IMR-90 (cell line): ENCODE measurements at regions not wholly inside any gene's neighbourhood (a gene's known extent, or its start where the extent isn't known, plus 50 kb on each side); places are given as distances from the start of the nearest gene placed in this dataset.

Experiments used
- ATAC-seq: fragments of 200-7000 bp; cut with Tn5 transposase; 2 replicates; pipeline ENCODE4 v1.9.1; 2020; ENCODE audit warnings: low read depth, mild to moderate bottlenecking, moderate library complexity
- BruUV-seq: library from RNA; stranded (reverse); fragments of 400-500 nt; replicated peaks from 2 replicates; lab custom pipeline; 2021; lab: Mats Ljungman, UMichigan
- CTCF ChIA-PET: fragments of 300-600 bp; formaldehyde crosslinking; extraction: SDS; loops from one replicate; lab custom pipeline; 2021; ENCODE audit warnings: antibody characterized with exemption; lab: Yijun Ruan, JAX
- POLR2A ChIA-PET: fragments of 300-600 bp; sonication (Branson Sonifier 250); formaldehyde crosslinking; loops from one replicate; lab custom pipeline; 2022; ENCODE audit warnings: antibody characterized with exemption; ENCODE audit not compliant: unreplicated experiment; lab: Charles Lee
- DNase-seq: peaks from one replicate; pipeline ENCODE4 v3.0.0; 2013
- H2AFZ ChIP-seq: replicated peaks from 2 replicates; pipeline ENCODE3; 2013; ENCODE audit warnings: low read length, mild to moderate bottlenecking; ENCODE audit not compliant: poor library complexity
- H2AK5ac ChIP-seq: 2 replicates; pipeline ENCODE4 v1.6.1; 2013; ENCODE audit warnings: low read depth, low read length, inconsistent platforms
- H2AK9ac ChIP-seq: replicated peaks from 2 replicates; pipeline ENCODE3; 2013; ENCODE audit warnings: mild to moderate bottlenecking, low read depth, low read length, moderate library complexity; ENCODE audit not compliant: poor library complexity
- H2BK120ac ChIP-seq: 2 replicates; pipeline ENCODE4 v1.6.1; 2013; ENCODE audit warnings: low read depth, low read length, inconsistent platforms
- H2BK15ac ChIP-seq: 3 replicates; pipeline ENCODE4 v1.6.1; 2013; ENCODE audit warnings: low read depth, low read length, inconsistent platforms
- H2BK20ac ChIP-seq: 2 replicates; pipeline ENCODE4 v1.6.1; 2013; ENCODE audit warnings: low read depth, mild to moderate bottlenecking, inconsistent platforms, low read length, moderate library complexity
- H2BK5ac ChIP-seq: 2 replicates; pipeline ENCODE4 v1.6.1; 2013; ENCODE audit warnings: mild to moderate bottlenecking, low read depth, low read length, inconsistent platforms; ENCODE audit not compliant: poor library complexity, severe bottlenecking
- H3K14ac ChIP-seq: replicated peaks from 2 replicates; pipeline ENCODE4 v1.6.1; 2013; ENCODE audit warnings: low read depth, low read length, inconsistent platforms
- H3K18ac ChIP-seq: 2 replicates; pipeline ENCODE4 v1.6.1; 2013; ENCODE audit warnings: low read depth, low read length, control low read depth
- H3K23ac ChIP-seq: 2 replicates; pipeline ENCODE4 v1.6.1; 2013; ENCODE audit warnings: low read depth, low read length, inconsistent platforms
- H3K27ac ChIP-seq: 2 replicates; pipeline ENCODE4 v1.5.1; 2013; ENCODE audit warnings: mild to moderate bottlenecking, control low read depth, low read length; ENCODE audit not compliant: insufficient read depth
- H3K27me3 ChIP-seq: 2 replicates; pipeline ENCODE4 v1.6.1; 2013; ENCODE audit warnings: low read length; ENCODE audit not compliant: control insufficient read depth, insufficient read depth
- H3K36me3 ChIP-seq: 2 replicates; pipeline ENCODE4 v1.6.1; 2013; ENCODE audit warnings: low read length, mixed read lengths; ENCODE audit not compliant: control insufficient read depth, insufficient read depth
- H3K4ac ChIP-seq: 2 replicates; pipeline ENCODE4 v1.6.1; 2013; ENCODE audit warnings: low read depth, low read length, inconsistent platforms
- H3K4me1 ChIP-seq: 2 replicates; pipeline ENCODE4 v1.6.1; 2013; ENCODE audit warnings: low read length, mixed read lengths; ENCODE audit not compliant: control insufficient read depth, insufficient read depth
- H3K4me2 ChIP-seq: 2 replicates; pipeline ENCODE4 v1.6.1; 2013; ENCODE audit warnings: low read depth, mild to moderate bottlenecking, control low read depth, low read length, moderate library complexity
- H3K4me3 ChIP-seq: 2 replicates; pipeline ENCODE4 v1.5.1; 2013; ENCODE audit warnings: low read depth, mild to moderate bottlenecking, control low read depth, low read length, moderate library complexity; ENCODE audit not compliant: insufficient read depth
- H3K56ac ChIP-seq: 2 replicates; pipeline ENCODE4 v1.6.1; 2013; ENCODE audit warnings: low read length, inconsistent platforms; ENCODE audit not compliant: insufficient read depth; ENCODE audit errors: extremely low read depth
- H3K79me1 ChIP-seq, 2 experiments: 2 replicates each; pipeline ENCODE4 v1.6.1; 2013; ENCODE audit warnings: low read length in 2 of 2, inconsistent platforms in 1 of 2, low read depth in 1 of 2
- H3K9ac ChIP-seq: 2 replicates; pipeline ENCODE4 v1.6.1; 2013; ENCODE audit warnings: low read depth, low read length, control low read depth
- H3K9me1 ChIP-seq: 2 replicates; pipeline ENCODE4 v1.6.1; 2013; ENCODE audit warnings: low read length, inconsistent platforms; ENCODE audit not compliant: insufficient read depth
- H3K9me3 ChIP-seq: 2 replicates; pipeline ENCODE4 v1.6.1; 2013; ENCODE audit warnings: low read length; ENCODE audit not compliant: control insufficient read depth, insufficient read depth
- H4K20me1 ChIP-seq: 2 replicates; pipeline ENCODE4 v1.6.1; 2013; ENCODE audit warnings: low read length, inconsistent platforms; ENCODE audit not compliant: insufficient read depth
- H4K5ac ChIP-seq: 2 replicates; pipeline ENCODE4 v1.6.1; 2013; ENCODE audit warnings: mild to moderate bottlenecking, low read depth, low read length, control low read depth
- H4K8ac ChIP-seq, 2 experiments: 2 replicates each; pipeline ENCODE4 v1.6.1; 2013; ENCODE audit warnings: low read depth in 2 of 2, low read length in 2 of 2, control low read depth in 1 of 2, inconsistent platforms in 1 of 2
- H4K91ac ChIP-seq: 2 replicates; pipeline ENCODE4 v1.6.1; 2013; ENCODE audit warnings: low read depth, low read length, inconsistent platforms; ENCODE audit not compliant: insufficient read depth
- BHLHE40 ChIP-seq: fragments of 150-350 bp; IDR thresholded peaks from 2 replicates; pipeline ENCODE4 v1.6.1; 2016; ENCODE audit warnings: mild to moderate bottlenecking, low read depth, low read length
- CEBPB ChIP-seq: IDR thresholded peaks from 2 replicates; pipeline ENCODE4 v1.6.1; 2012; ENCODE audit warnings: low read depth, low read length, improper control_type of control experiment
- CHD1 ChIP-seq: IDR thresholded peaks from 2 replicates; pipeline ENCODE4 v1.6.1; 2012; ENCODE audit warnings: low read depth, low read length, improper control_type of control experiment
- ELK1 ChIP-seq: fragments of 150-350 bp; IDR thresholded peaks from 2 replicates; pipeline ENCODE4 v1.6.1; 2016; ENCODE audit warnings: low read depth, mild to moderate bottlenecking, low read length, moderate library complexity, borderline replicate concordance
- FOS ChIP-seq: fragments of 150-350 bp; IDR thresholded peaks from 2 replicates; pipeline ENCODE4 v1.6.1; 2016; ENCODE audit warnings: low read depth, low read length
- MAFK ChIP-seq: IDR thresholded peaks from 2 replicates; pipeline ENCODE4 v1.6.1; 2012; ENCODE audit warnings: low read depth, low read length, improper control_type of control experiment
- MAZ ChIP-seq: IDR thresholded peaks from 2 replicates; pipeline ENCODE4 v1.6.1; 2012; ENCODE audit warnings: low read depth, mild to moderate bottlenecking, low read length, improper control_type of control experiment, moderate library complexity, borderline replicate concordance
- MXI1 ChIP-seq: IDR thresholded peaks from 2 replicates; pipeline ENCODE4 v1.6.1; 2012; ENCODE audit warnings: low read depth, mild to moderate bottlenecking, low read length, moderate library complexity, borderline replicate concordance
- NFE2L2 ChIP-seq: fragments of 150-350 bp; IDR thresholded peaks from 2 replicates; pipeline ENCODE4 v1.6.1; 2016; ENCODE audit warnings: low read depth, mild to moderate bottlenecking, low read length
- POLR2A ChIP-seq: IDR thresholded peaks from 2 replicates; pipeline ENCODE4 v1.6.1; 2012; ENCODE audit warnings: mild to moderate bottlenecking, low read depth, low read length
- RAD21 ChIP-seq: IDR thresholded peaks from 2 replicates; pipeline ENCODE4 v1.6.1; 2012; ENCODE audit warnings: low read length, improper control_type of control experiment
- RCOR1 ChIP-seq: IDR thresholded peaks from 2 replicates; pipeline ENCODE4 v1.6.1; 2012; ENCODE audit warnings: mild to moderate bottlenecking, low read length, improper control_type of control experiment; ENCODE audit not compliant: insufficient replicate concordance
- RFX5 ChIP-seq: IDR thresholded peaks from 2 replicates; pipeline ENCODE4 v1.8.0; 2012; ENCODE audit warnings: low read depth, mild to moderate bottlenecking, low read length, moderate library complexity
- SMC3 ChIP-seq: fragments of 150-350 bp; IDR thresholded peaks from 2 replicates; pipeline ENCODE4 v1.6.1; 2016; ENCODE audit warnings: low read depth, mild to moderate bottlenecking, antibody characterized with exemption, low read length, moderate library complexity
- USF2 ChIP-seq: fragments of 150-350 bp; IDR thresholded peaks from 2 replicates; pipeline ENCODE4 v1.6.1; 2017; ENCODE audit warnings: mild to moderate bottlenecking, antibody characterized with exemption, low read length, low read depth
- WGBS, 2 experiments: methylation state at CpG; one replicate each; pipeline versions ENCODE4 v1.1.5 to v1.1.7; 2013; ENCODE audit warnings: missing lambda C conversion rate in 2 of 2; ENCODE audit not compliant: insufficient read length in 1 of 2; ENCODE audit errors: extremely low coverage in 2 of 2; 5-methylcytosine and 5-hydroxymethylcytosine counted together
- dilution Hi-C: fragments of 300-500 bp; cut with HindIII; formaldehyde crosslinking; loops from one replicate; pipeline ENCODE4 v1.14.3; 2018; ENCODE audit warnings: low sequenced_read_pairs; ENCODE audit not compliant: unreplicated experiment
- in situ Hi-C: fragments of 300-500 bp; cut with MboI; formaldehyde crosslinking; loops from 3 replicates; pipeline ENCODE4 v1.14.3; 2019; ENCODE audit warnings: low sequenced_read_pairs, inconsistent platforms, mixed read lengths
- intact Hi-C: fragments of 100-400 bp; cut with micrococcal nuclease; formaldehyde crosslinking; loops from 2 replicates; pipeline ENCODE4 v1.10.0; 2022
- TF ChIP-seq, protein P1 (sequence below): conservative IDR thresholded peaks from 2 replicates; pipeline ENCODE4 v1.5.1; 2012; ENCODE audit warnings: mild to moderate bottlenecking, low read depth, low read length, improper control_type of control experiment

DNA sequence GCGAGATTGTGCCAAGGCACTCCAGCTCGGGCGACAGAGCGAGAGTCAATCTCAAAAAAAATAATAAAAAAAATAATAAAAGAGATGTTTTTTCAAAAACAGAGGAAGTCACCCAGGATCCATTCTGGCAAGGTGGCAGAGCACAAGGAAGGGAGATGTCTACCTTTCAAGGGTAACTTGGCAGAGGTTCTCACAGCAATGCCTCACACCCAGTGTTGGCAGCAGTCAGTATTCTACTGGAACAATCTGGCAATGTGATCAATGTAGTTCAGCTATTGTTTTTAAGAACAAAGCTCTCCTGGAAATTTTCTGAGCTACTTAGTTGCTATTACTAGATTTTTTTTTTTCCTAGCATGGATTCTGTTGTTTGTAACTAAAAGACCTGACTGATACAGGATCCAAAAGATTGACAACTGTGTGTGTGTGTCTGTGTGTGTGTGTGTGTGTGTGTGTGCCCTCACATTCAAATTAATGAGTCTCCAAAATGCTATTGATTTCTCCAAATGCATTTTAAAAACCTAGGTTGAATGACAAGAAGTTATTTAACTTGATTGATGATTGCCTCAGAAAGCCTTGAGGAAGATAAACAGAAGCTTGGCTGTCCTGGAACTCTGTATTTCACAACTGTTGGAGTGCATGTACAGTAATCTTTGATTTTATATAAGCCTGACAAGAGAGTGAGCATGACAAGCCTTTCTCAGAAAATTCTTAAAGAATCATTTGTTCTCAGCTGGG is 114.1 kb upstream of the RREB1 start:
- TF ChIP-seq ELK1 (no peak), RAD21 (no peak), CHD1 (no peak), FOS (no peak), RCOR1 (no peak), RFX5 (no peak), BHLHE40 (no peak), MAZ (no peak), MAFK (no peak), NFE2L2 (no peak), MXI1 (no peak), SMC3 (no peak), POLR2A (no peak), USF2 (no peak), CEBPB (no peak)
- TF ChIP-seq, protein P1, sequence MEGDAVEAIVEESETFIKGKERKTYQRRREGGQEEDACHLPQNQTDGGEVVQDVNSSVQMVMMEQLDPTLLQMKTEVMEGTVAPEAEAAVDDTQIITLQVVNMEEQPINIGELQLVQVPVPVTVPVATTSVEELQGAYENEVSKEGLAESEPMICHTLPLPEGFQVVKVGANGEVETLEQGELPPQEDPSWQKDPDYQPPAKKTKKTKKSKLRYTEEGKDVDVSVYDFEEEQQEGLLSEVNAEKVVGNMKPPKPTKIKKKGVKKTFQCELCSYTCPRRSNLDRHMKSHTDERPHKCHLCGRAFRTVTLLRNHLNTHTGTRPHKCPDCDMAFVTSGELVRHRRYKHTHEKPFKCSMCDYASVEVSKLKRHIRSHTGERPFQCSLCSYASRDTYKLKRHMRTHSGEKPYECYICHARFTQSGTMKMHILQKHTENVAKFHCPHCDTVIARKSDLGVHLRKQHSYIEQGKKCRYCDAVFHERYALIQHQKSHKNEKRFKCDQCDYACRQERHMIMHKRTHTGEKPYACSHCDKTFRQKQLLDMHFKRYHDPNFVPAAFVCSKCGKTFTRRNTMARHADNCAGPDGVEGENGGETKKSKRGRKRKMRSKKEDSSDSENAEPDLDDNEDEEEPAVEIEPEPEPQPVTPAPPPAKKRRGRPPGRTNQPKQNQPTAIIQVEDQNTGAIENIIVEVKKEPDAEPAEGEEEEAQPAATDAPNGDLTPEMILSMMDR: no peak
- Histone ChIP-seq H4K20me1 (no peaks in the 10 kb centered on the region), H4K8ac (no peak overlapping the region), H2BK20ac (no peak overlapping the region), H3K56ac (no peak overlapping the region), H3K9ac (no peak overlapping the region), H3K4me2 (no peak overlapping the region), H2BK15ac (no peak overlapping the region), H3K4ac (no peak overlapping the region), H4K5ac (no peak overlapping the region), H3K23ac (no peak overlapping the region), H2BK5ac (no peak overlapping the region), H3K4me1 (no peaks in the 10 kb centered on the region), H2AK9ac (no peak overlapping the region), H3K27ac (no peak overlapping the region), H2BK120ac (no peak overlapping the region), H3K4me3 (no peak overlapping the region), H2AFZ (no peak overlapping the region), H3K18ac (no peak overlapping the region), H3K9me1 (no peaks in the 10 kb centered on the region), H3K79me1 (no peaks in the 10 kb centered on the region), H3K9me3 (no peaks in the 10 kb centered on the region), H4K91ac (no peak overlapping the region), H2AK5ac (no peak overlapping the region), H3K14ac (no peak overlapping the region), H3K27me3 (peaks cover 4% of the 10 kb centered on the region; the same call in 1 of the 2 replicates), H3K36me3 (no peaks in the 10 kb centered on the region)
- dilution Hi-C loops (no loop called here), in situ Hi-C loops (no loop called here), intact Hi-C loops (no loop called here)
- WGBS, 2 experiments: no CpG with 5 or more reads among the region's 4 CpGs
- BruUV-seq: no TSS peak
- ChIA-PET CTCF (interaction anchor here (0.7 to 1.1 kb wide), 3 partner anchors 12 to 1134 kb away, joined by 3 read pairs; no protein-coding TSS in a partner anchor), POLR2A (no interaction called here)
- DNase-seq (no peak), ATAC-seq (no peak)
